Activated naive CD4-positive, alpha-beta T cell treated with anti-CD3 and anti-CD28 coated beads, Interleukin-2, amount 50 U/mL, for 72 hours (primary cell): ENCODE measurements at regions not wholly inside any gene's neighbourhood (a gene's known extent, or its start where the extent isn't known, plus 50 kb on each side); places are given as distances from the start of the nearest gene placed in this dataset.
"Not testable (repeated sequence)": the region's sequence is repeated elsewhere in the genome, so short reads cannot be mapped to it uniquely, and the experiment has no call there.

ENCODE experiments used
- ATAC-seq, 2 donors: fragments of 150-1000 bp; cut with Tn5 transposase; 2 replicates each; pipeline ENCODE4 v1.10.0; 2021; ENCODE audit warnings: mild to moderate bottlenecking in 2 of 2, moderate library complexity in 2 of 2
- DNase-seq, 2 donors: peaks; one replicate each; pipeline ENCODE4 v3.0.0; 2021 to 2022; ENCODE audit warnings: low spot score in 2 of 2
- H3K27ac Mint-ChIP-seq, 2 donors: one replicate each; pipeline ENCODE4 v1.8.0; 2022; ENCODE audit warnings: mild to moderate bottlenecking in 2 of 2, mixed read lengths in 2 of 2
- H3K36me3 Mint-ChIP-seq, 2 donors: one replicate each; pipeline ENCODE4 v1.8.0; 2022; ENCODE audit warnings: mixed read lengths in 2 of 2
- H3K9me3 Mint-ChIP-seq, 2 donors: one replicate each; pipeline ENCODE4 v1.8.0; 2022; ENCODE audit warnings: mixed read lengths in 2 of 2

- H3K27ac Mint-ChIP-seq, result no peak overlapping the region
These were observed 1537.7 kb upstream of the GOT2 start for GRCh38 chr16:60271781-60272180.

GRCh38 chr16:60271025-60271771 is 1537.1 kb upstream of the GOT2 start:
- DNase-seq (no peak), ATAC-seq (no peak)
- H3K27ac Mint-ChIP-seq, result no peak overlapping the region
- peaks cover 0 to 12% of the 10 kb centered on the region in 2 donors for H3K9me3 Mint-ChIP-seq
- H3K36me3 Mint-ChIP-seq, result no peaks in the 10 kb centered on the region

More at GRCh38 chr16:60271781-60272180, 1537.7 kb upstream of the GOT2 start:
- ATAC-seq, result no peak
- DNase-seq, result no peak
- Mint-ChIP-seq H3K36me3 (no peaks in the 10 kb centered on the region), H3K9me3 (peaks cover 0 to 10% of the 10 kb centered on the region in 2 donors)

- no peaks in the 10 kb centered on the region for H3K36me3 Mint-ChIP-seq
- DNase-seq (no peak), ATAC-seq (no peak)
- H3K27ac Mint-ChIP-seq, result no peak overlapping the region
- peaks cover 14 to 18% of the 10 kb centered on the region in 2 donors for H3K9me3 Mint-ChIP-seq
These were observed 1527.3 kb upstream of the GOT2 start for GRCh38 chr16:60261425-60261824.

DNA sequence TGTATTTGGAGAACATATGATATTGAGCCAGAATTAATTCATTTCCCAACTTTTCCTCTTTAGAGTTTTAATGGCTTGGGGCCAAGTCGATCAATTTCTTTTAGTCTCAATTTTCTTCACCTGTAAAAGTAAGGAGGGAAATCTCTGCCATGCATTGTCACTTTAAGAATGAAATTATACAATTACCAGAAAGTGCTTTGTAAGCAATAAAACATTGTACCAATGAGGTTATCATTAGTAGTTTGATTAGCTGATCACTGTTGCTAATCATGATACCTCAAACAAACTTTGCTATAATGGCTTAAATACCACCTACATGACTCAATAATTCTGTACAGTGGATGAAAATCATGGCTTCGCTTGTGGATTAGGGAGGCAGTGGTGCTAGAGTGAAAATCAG is 1525.8 kb upstream of the GOT2 start:
- H3K27ac Mint-ChIP-seq, result no peak overlapping the region
- DNase-seq (no peak), ATAC-seq (no peak)
- H3K9me3 Mint-ChIP-seq, result peaks cover 14% of the 10 kb centered on the region in 2 donors
- H3K36me3 Mint-ChIP-seq, result no peaks in the 10 kb centered on the region

- Mint-ChIP-seq H3K27ac (no peak overlapping the region), H3K9me3 (peaks cover 7 to 9% of the 10 kb centered on the region in 2 donors), H3K36me3 (no peaks in the 10 kb centered on the region)
- DNase-seq (no peak), ATAC-seq (no peak)
These were observed 1512.0 kb upstream of the GOT2 start for GRCh38 chr16:60246086-60246485.

GRCh38 chr16:60241671-60242070 is 1507.6 kb upstream of the GOT2 start:
- Mint-ChIP-seq H3K9me3 (peaks cover 9 to 13% of the 10 kb centered on the region in 2 donors), H3K27ac (no peak overlapping the region), H3K36me3 (no peaks in the 10 kb centered on the region)
- no peak for DNase-seq
- no peak for ATAC-seq

DNA sequence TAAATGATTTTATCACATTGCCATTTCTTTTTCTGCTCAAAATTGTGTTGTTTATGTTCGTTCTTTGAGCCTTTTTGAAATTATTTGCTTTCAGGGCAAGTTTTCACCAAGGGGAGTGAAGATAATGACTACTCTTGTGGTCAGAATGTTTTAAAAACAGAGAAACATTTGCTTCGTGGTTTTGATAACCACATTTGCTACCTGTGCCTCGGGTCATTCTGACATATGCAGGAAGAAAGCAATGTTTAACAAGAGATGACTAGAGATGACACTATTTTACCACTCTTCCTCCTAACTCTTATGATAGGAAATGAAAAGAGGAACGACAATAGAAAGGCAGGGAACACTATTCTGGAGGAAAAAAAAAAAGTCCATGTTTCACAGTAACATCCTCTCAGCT is 1496.5 kb upstream of the GOT2 start:
- H3K9me3 Mint-ChIP-seq, result peaks cover 19 to 33% of the 10 kb centered on the region in 2 donors
- DNase-seq, result no peak
- peaks cover 7 to 18% of the 10 kb centered on the region in 2 donors for H3K36me3 Mint-ChIP-seq
- no peak overlapping the region for H3K27ac Mint-ChIP-seq
- ATAC-seq, result no peak

GRCh38 chr16:60225541-60225940 is 1491.4 kb upstream of the GOT2 start:
- H3K36me3 Mint-ChIP-seq, result no peaks in the 10 kb centered on the region
- ATAC-seq (no peak), DNase-seq (no peak)
- peaks cover 8 to 18% of the 10 kb centered on the region in 2 donors for H3K9me3 Mint-ChIP-seq
- no peak overlapping the region for H3K27ac Mint-ChIP-seq

- Mint-ChIP-seq H3K36me3 (no peaks in the 10 kb centered on the region), H3K9me3 (peaks cover 7 to 9% of the 10 kb centered on the region in 2 donors), H3K27ac (no peak overlapping the region)
- no peak for ATAC-seq
- DNase-seq, result no peak
These were observed 1483.7 kb upstream of the GOT2 start for GRCh38 chr16:60217787-60218186.

DNA sequence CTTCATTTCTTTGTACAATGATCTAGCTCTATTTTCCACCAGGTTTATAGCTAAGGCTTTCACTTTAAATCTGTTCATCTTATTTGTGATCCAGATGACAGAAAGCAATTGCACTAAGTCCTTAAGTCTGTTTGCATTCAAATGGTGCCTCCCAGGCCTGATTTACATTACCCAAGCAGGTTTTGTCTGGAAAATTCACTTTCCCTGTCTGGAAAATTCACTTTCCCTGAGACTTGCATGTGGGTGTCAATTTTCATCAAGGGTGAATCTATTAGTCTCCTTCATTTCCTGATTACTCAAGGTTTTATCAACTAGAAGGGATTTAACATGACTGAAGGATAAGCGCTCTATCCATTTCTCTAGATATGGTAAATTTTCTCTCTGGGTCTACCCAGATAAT is 1480.2 kb upstream of the GOT2 start:
- no peaks in the 10 kb centered on the region for H3K36me3 Mint-ChIP-seq
- no peak for ATAC-seq
- H3K9me3 Mint-ChIP-seq, result peaks cover 9 to 15% of the 10 kb centered on the region in 2 donors
- no peak overlapping the region for H3K27ac Mint-ChIP-seq
- DNase-seq, result no peak

DNA sequence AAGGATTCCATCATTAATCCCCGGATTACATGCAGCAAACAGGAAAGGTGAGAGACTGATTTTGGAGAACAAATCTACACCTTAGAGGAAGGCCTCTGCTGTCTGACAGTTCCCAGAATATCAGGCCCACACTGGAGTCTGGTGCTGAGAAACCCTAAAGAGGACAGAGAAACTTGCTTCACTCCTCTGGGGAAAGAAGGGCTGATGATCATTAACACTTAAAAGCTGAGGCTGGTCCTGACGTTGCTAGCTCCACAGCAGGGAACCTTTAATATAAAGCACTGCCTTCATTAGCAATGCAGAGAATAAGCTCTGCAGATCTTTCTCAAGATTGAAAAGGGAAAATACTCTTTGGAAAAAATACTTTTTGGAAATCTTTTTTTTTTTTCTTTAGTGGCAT is 1472.4 kb upstream of the GOT2 start:
- no peaks in the 10 kb centered on the region for H3K36me3 Mint-ChIP-seq
- DNase-seq, result no peak
- H3K27ac Mint-ChIP-seq, result no peak overlapping the region
- no peak for ATAC-seq
- H3K9me3 Mint-ChIP-seq, result peaks cover 0 to 9% of the 10 kb centered on the region in 2 donors

GRCh38 chr16:60204181-60204580 is 1470.1 kb upstream of the GOT2 start:
- DNase-seq (no peak), ATAC-seq (no peak)
- Mint-ChIP-seq H3K27ac (no peak overlapping the region), H3K36me3 (peaks cover 6 to 8% of the 10 kb centered on the region in 2 donors), H3K9me3 (peaks cover 6 to 12% of the 10 kb centered on the region in 2 donors)

GRCh38 chr16:60203525-60204124 is 1469.5 kb upstream of the GOT2 start:
- Mint-ChIP-seq H3K9me3 (peaks cover 10 to 15% of the 10 kb centered on the region in 2 donors), H3K27ac (no peak overlapping the region), H3K36me3 (peaks cover 6 to 14% of the 10 kb centered on the region in 2 donors)
- ATAC-seq (no peak), DNase-seq (no peak)

DNA sequence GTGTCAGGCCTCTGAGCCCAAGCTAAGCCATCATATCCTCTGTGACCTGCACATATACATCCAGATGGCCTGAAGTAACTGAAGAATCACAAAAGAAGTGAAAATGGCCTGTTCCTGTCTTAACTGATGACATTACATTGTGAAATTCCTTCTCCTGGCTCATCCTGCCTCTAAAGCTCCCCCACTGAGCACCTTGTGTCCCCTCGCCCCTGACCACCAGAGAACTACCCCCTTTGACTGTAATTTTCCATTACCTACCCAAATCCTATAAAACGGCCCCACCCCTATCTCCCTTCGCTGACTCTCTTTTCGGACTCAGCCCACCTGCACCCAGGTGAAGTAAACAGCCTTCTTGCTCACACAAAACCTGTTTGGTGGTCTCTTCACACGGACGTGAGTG is 1466.6 kb upstream of the GOT2 start:
- DNase-seq, H3K27ac Mint-ChIP-seq, ATAC-seq: not testable (repeated sequence)
- peaks cover 6 to 15% of the 10 kb centered on the region in 2 donors for H3K36me3 Mint-ChIP-seq
- H3K9me3 Mint-ChIP-seq, result peaks cover 12 to 15% of the 10 kb centered on the region in 2 donors

DNA sequence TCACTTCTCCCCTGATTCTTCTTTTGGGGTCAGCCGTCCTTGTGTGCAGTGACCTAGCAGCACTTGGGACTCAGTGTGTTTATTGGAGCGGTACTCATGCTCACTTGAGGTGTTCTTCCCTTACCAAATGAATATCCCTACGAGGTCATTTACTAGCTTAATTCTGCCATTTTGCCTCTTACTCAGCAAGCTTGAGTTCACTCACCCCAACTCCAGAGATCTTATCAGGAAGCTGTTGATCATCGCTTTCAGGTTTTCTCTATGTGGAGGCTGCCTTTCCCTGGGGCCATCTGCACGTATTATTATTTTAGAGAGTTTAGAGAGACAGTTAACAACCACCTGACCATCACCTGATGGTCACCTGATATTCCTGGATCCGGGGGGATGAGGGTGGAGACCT is 1466.0 kb upstream of the GOT2 start:
- H3K9me3 Mint-ChIP-seq, result peaks cover 12 to 15% of the 10 kb centered on the region in 2 donors
- DNase-seq (no peak), ATAC-seq (no peak)
- no peak overlapping the region for H3K27ac Mint-ChIP-seq
- peaks cover 6 to 15% of the 10 kb centered on the region in 2 donors for H3K36me3 Mint-ChIP-seq

GRCh38 chr16:60199150-60199549 is 1465.0 kb upstream of the GOT2 start:
- ATAC-seq (no peak), DNase-seq (no peak)
- H3K36me3 Mint-ChIP-seq, result peaks cover 6 to 15% of the 10 kb centered on the region in 2 donors
- peaks cover 12 to 15% of the 10 kb centered on the region in 2 donors for H3K9me3 Mint-ChIP-seq
- H3K27ac Mint-ChIP-seq, result no peak overlapping the region

GRCh38 chr16:60181536-60181935 is 1447.4 kb upstream of the GOT2 start:
- Mint-ChIP-seq H3K9me3 (peaks cover 14 to 19% of the 10 kb centered on the region in 2 donors), H3K27ac (no peak overlapping the region), H3K36me3 (peaks cover 0 to 7% of the 10 kb centered on the region in 2 donors)
- DNase-seq (no peak), ATAC-seq (no peak)

DNA sequence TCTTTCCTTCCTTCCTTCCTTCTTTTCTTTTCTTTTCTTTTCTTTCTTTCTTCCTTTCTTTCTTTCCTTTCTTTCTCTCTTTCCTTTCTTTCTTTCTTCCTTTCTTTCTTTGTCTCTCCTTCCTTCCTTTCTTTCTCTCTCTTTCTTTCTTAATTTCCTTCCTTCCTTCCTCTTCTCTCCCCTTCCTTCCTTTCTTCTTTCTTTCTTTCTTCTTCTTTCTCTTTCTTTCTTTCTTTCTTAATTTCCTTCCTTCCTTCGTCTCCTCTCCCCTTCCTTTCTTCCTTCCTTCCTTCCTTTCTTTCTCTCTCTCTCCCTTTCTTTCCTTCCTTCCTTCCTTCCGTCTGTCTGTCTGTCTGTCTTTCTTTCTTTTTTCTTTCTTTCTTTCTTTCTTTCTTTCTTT is 1446.5 kb upstream of the GOT2 start:
- no peak overlapping the region for H3K27ac Mint-ChIP-seq
- H3K9me3 Mint-ChIP-seq, result peaks cover 14 to 19% of the 10 kb centered on the region in 2 donors
- DNase-seq, result no peak
- H3K36me3 Mint-ChIP-seq, result peaks cover 0 to 7% of the 10 kb centered on the region in 2 donors
- ATAC-seq, result no peak
